ENCODE measurements at regions not wholly inside any gene's neighbourhood (a gene's known extent, or its start where the extent isn't known, plus 50 kb on each side); places are given as distances from the start of the nearest gene placed in this dataset.

DNA sequence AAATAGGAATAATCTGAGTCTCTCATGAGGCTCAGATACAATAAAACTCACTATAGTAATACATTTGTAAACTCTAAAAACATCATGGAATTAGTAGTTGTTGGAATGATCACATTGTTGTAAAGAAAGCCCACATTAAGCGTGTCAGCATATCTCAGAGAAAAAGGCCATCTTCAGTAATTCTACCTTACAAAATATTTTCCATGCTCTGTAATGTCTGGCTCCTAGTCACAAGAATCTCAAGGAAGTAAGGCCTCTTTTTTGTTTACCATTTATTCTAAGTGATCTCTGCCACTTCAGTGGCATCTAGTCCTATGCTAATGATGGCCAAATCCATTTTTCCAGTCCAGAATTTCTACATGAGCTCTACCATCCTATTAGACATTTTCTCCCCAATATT is 240.2 kb upstream of the ZNF717 start:
- no peak for TF ChIP-seq CTCF (IDR thresholded peaks at IDR 0.05)

GRCh38 chr3:76026379-76026778 is 241.0 kb upstream of the ZNF717 start:
- no peak for TF ChIP-seq CTCF (IDR thresholded peaks at IDR 0.05)

DNA sequence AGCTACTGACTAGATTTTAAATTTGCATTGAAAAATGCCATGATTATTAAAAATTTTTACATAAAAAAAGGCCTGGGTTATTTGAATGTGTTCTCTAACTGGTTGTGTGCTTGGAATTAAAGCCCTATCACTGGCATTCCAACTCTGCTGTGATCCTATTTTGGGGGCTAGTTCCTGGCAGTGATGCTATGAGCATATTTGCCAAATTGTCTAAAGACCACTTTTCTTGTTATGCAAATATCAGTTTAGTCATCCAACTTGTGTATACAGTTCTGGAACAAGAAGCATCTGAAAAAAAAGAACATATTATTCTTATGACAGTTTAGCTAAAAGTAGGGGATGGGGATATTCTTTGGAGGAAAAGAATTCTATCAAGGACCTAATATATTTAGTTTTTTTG is 243.4 kb upstream of the ZNF717 start:
- no peak for TF ChIP-seq CTCF (IDR thresholded peaks at IDR 0.05)

DNA sequence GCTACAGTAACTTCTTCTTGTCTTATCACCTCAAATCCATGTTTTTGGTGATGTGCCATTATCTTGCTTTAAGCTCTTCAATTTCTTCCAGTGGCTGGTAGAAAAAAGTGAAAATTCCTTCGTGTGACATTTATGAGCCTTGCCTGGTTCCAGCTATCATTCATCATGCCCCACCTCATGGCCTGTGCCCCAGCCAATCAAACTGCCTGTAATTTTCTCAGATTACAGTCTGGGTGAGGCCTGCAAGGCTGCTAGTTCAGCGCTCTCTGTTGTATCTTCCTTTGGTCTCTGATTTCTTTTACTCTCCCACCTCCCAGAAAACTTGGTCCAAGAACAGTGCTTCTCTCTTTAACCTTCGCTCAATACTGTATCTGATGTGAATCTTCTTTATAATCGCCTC is 249.3 kb upstream of the ZNF717 start:
- TF ChIP-seq CTCF (IDR thresholded peaks at IDR 0.05): no peak

DNA sequence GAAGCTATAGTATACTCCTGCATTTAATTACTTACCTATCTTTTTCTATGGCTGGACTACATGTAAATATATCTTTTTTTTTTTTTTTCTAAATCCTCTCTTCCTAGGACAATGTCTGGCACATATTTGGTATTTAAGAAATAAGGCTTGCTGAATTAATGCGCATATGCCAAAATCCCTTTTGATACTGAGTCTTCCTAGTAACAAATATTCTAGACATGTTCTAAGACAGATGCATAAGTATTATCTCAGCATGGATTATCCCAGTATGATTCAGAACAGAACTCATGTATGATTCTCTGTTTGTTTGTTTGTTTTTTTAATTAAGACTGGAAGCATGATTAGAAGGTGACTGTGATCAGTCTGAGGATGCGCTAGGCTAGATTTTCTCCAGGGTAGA is 249.8 kb upstream of the ZNF717 start:
- TF ChIP-seq CTCF (IDR thresholded peaks at IDR 0.05): no peak

GRCh38 chr3:76038949-76039348 is 253.6 kb upstream of the ZNF717 start:
- TF ChIP-seq CTCF (IDR thresholded peaks at IDR 0.05): no peak

GRCh38 chr3:76039431-76039830 is 254.1 kb upstream of the ZNF717 start:
- TF ChIP-seq CTCF (IDR thresholded peaks at IDR 0.05): no peak

DNA sequence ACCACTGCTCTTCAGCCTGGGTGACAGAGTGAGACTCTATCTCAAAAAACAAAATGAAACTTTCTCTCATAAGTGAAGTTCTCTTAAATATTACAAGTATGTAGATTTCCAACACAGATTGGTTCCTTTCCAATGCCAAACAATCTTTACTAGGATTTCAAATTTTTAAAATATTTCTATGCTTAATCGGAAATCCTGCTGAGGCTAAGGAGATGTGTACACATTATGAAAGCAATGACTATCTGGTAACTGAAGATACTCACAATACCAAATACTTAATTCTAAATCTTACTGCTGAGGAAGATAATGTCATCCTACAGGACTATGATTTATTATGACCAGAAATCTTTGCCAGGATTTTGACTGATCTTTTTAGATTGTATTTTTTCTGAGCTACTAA is 255.6 kb upstream of the ZNF717 start:
- TF ChIP-seq CTCF (IDR thresholded peaks at IDR 0.05): no peak

Data from LNCAP (cell line).